Esophagus squamous epithelium (tissue), 5 donors: ENCODE measurements at regions not wholly inside any gene's neighbourhood (a gene's known extent, or its start where the extent isn't known, plus 50 kb on each side); places are given as distances from the start of the nearest gene placed in this dataset.
"Not testable (repeated sequence)": the region's sequence is repeated elsewhere in the genome, so short reads cannot be mapped to it uniquely, and the experiment has no call there.

Source experiments
- DNase-seq: peaks from one replicate; lab custom pipeline; 2025; lab: John Stamatoyannopoulos, UW
- H3K27ac ChIP-seq, 4 donors: fragments of 200-600 bp; sonication (generic); one replicate each; pipeline ENCODE4 v1.5.1; 2016 to 2019; ENCODE audit warnings: mild to moderate bottlenecking in 1 of 4
- H3K27me3 ChIP-seq, 4 donors: fragments of 200-600 bp; sonication (generic); 1 replicate in 3 of 4; 2 replicates in 1 of 4; pipeline versions ENCODE4 v1.5.1 to v1.6.0; 2017 to 2021; ENCODE audit warnings: antibody characterized with exemption in 1 of 4
- H3K36me3 ChIP-seq, 3 donors: fragments of 200-600 bp; sonication (generic); one replicate each; pipeline ENCODE4 v1.5.1; 2016 to 2019
- H3K4me1 ChIP-seq, 3 donors: fragments of 200-600 bp; sonication (generic); one replicate each; pipeline ENCODE4 v1.5.1; 2017 to 2019
- H3K4me3 ChIP-seq, 4 donors: fragments of 200-600 bp; sonication (generic); 1 replicate in 3 of 4; 2 replicates in 1 of 4; pipeline ENCODE4 v1.5.1; 2016 to 2019; ENCODE audit warnings: mild to moderate bottlenecking in 2 of 4, moderate library complexity in 1 of 4
- H3K9me3 ChIP-seq, 3 donors: fragments of 200-600 bp; sonication (generic); one replicate each; pipeline ENCODE4 v1.5.1; 2016 to 2019
- POLR2A ChIP-seq, 4 donors: fragments of 450-650 bp; IDR thresholded peaks; one replicate each; pipeline ENCODE4 v1.6.1; 2017; ENCODE audit warnings: antibody characterized with exemption in 4 of 4, mild to moderate bottlenecking in 4 of 4, moderate library complexity in 3 of 4
- WGBS, 2 donors: methylation state at CpG; one replicate each; pipeline ENCODE4 v1.1.5; 2018; 5-methylcytosine and 5-hydroxymethylcytosine counted together
- intact Hi-C: fragments of 100-400 bp; cut with DNase I; formaldehyde crosslinking; loops from one replicate; pipeline ENCODE4 v1.15.0; 2022
- TF ChIP-seq, protein P1 (sequence below), 6 experiments: fragments of 450-650 bp in 4 of 6; fragments of 200-600 bp in 2 of 6; sonication (generic) in 2 of 6; IDR thresholded peaks; one replicate each; pipeline ENCODE4 v1.5.1; 2016 to 2019; ENCODE audit warnings: antibody characterized with exemption in 6 of 6, mild to moderate bottlenecking in 4 of 6, moderate library complexity in 4 of 6
- donor health status: DM: yes; HTN: yes; CAD: no.

- H3K27ac ChIP-seq = no peak overlapping the region
- WGBS, 2 donors = 76 to 91% methylated on average over 4 of the region's 4 CpGs
- TF ChIP-seq, protein P1, sequence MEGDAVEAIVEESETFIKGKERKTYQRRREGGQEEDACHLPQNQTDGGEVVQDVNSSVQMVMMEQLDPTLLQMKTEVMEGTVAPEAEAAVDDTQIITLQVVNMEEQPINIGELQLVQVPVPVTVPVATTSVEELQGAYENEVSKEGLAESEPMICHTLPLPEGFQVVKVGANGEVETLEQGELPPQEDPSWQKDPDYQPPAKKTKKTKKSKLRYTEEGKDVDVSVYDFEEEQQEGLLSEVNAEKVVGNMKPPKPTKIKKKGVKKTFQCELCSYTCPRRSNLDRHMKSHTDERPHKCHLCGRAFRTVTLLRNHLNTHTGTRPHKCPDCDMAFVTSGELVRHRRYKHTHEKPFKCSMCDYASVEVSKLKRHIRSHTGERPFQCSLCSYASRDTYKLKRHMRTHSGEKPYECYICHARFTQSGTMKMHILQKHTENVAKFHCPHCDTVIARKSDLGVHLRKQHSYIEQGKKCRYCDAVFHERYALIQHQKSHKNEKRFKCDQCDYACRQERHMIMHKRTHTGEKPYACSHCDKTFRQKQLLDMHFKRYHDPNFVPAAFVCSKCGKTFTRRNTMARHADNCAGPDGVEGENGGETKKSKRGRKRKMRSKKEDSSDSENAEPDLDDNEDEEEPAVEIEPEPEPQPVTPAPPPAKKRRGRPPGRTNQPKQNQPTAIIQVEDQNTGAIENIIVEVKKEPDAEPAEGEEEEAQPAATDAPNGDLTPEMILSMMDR (IDR thresholded peaks at IDR 0.05) = no peak
- no peak for TF ChIP-seq POLR2A (IDR thresholded peaks at IDR 0.05)
- H3K27me3 ChIP-seq = no peaks in the 10 kb centered on the region
- H3K4me3 ChIP-seq = no peak overlapping the region
- DNase-seq = no peak
- peaks cover 0 to 5% (median 0%) of the 10 kb centered on the region in 3 donors for H3K9me3 ChIP-seq
- no peaks in the 10 kb centered on the region for H3K4me1 ChIP-seq
- H3K36me3 ChIP-seq = no peaks in the 10 kb centered on the region
- intact Hi-C loops = no loop called here
Measured at GRCh38 chr1:96886474-96886873, 164.9 kb downstream of the PTBP2 start.

DNA sequence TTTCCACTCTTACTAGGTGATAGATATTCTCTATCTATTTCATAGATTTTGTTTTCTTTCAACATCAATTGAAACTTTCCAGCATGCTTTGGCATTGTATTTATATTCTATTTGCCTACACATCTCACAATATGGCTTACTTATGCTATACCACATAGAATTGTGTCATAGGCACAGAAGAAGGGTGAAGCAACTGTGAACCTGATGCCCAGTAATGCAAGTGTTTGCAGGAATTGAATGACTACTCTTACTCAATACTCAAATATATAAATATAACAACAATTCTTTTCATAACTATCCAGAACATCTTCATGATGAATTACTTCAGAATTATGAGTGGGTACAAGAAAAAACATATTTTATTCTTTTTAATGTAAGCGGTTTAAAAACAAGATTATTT lies 165.9 kb downstream of the PTBP2 start:
- TF ChIP-seq POLR2A (IDR thresholded peaks at IDR 0.05) = no peak
- TF ChIP-seq, protein P1 (IDR thresholded peaks at IDR 0.05) = no peak
- H3K4me3 ChIP-seq = no peak overlapping the region
- intact Hi-C loops = no loop called here
- H3K27ac ChIP-seq = no peak overlapping the region
- peaks cover 0 to 5% (median 0%) of the 10 kb centered on the region in 3 donors for H3K9me3 ChIP-seq
- no peaks in the 10 kb centered on the region for H3K4me1 ChIP-seq
- no peaks in the 10 kb centered on the region for H3K27me3 ChIP-seq
- no peaks in the 10 kb centered on the region for H3K36me3 ChIP-seq
- no peak for DNase-seq
- 82 to 83% methylated on average over 1 of the region's 1 CpG for WGBS, 2 donors

- peaks cover 0 to 13% (median 9%) of the 10 kb centered on the region in 3 donors for H3K9me3 ChIP-seq
- DNase-seq = no peak
- H3K27me3 ChIP-seq = no peaks in the 10 kb centered on the region
- no peak for TF ChIP-seq POLR2A (IDR thresholded peaks at IDR 0.05)
- TF ChIP-seq, protein P1 (IDR thresholded peaks at IDR 0.05) = no peak
- WGBS, 2 donors = 88% methylated on average over 10 of the region's 10 CpGs
- intact Hi-C loops = no loop called here
- H3K27ac ChIP-seq = no peak overlapping the region
- H3K36me3 ChIP-seq = no peaks in the 10 kb centered on the region
- no peaks in the 10 kb centered on the region for H3K4me1 ChIP-seq
- no peak overlapping the region for H3K4me3 ChIP-seq
Measured at GRCh38 chr1:96901783-96902363, 180.3 kb downstream of the PTBP2 start.

GRCh38 chr1:96912248-96912647 lies 190.7 kb downstream of the PTBP2 start:
- no peaks in the 10 kb centered on the region for H3K9me3 ChIP-seq
- H3K4me3 ChIP-seq = no peak overlapping the region
- intact Hi-C loops = no loop called here
- no peak overlapping the region for H3K27ac ChIP-seq
- DNase-seq = no peak
- no peaks in the 10 kb centered on the region for H3K27me3 ChIP-seq
- no peaks in the 10 kb centered on the region for H3K36me3 ChIP-seq
- no peaks in the 10 kb centered on the region for H3K4me1 ChIP-seq
- whole genome bisulfite sequencing, 2 donors = 89 to 91% methylated on average over 5 of the region's 5 CpGs
- TF ChIP-seq POLR2A (IDR thresholded peaks at IDR 0.05) = no peak
- TF ChIP-seq, protein P1 (IDR thresholded peaks at IDR 0.05) = no peak

DNA sequence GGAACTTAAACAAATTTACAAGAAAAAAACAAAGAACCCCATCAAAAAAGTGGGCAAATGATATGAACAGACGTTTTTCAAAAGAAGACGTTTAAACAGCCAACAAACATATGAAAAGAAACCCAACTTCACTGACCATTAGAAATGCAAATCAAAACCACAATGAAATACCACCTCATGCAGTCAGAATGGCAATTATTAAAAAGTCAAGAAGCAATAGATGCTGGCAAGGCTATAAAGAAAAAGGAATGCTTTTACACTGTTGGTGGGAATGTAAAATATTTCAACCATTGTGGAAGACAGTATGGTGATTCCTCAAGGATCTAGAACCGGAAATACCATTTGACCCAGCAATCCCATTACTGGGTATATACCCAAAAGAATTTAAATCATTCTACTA lies 194.1 kb downstream of the PTBP2 start:
- WGBS, 2 donors = 58 to 60% methylated on average over 3 of the region's 3 CpGs
- DNase-seq, H3K4me3 ChIP-seq, H3K27me3 ChIP-seq, H3K27ac ChIP-seq, H3K36me3 ChIP-seq, intact Hi-C loops, H3K9me3 ChIP-seq, H3K4me1 ChIP-seq: not testable (repeated sequence)

- no peak for DNase-seq
- H3K4me3 ChIP-seq = no peak overlapping the region
- no peak overlapping the region for H3K27ac ChIP-seq
- no peaks in the 10 kb centered on the region for H3K9me3 ChIP-seq
- WGBS, 2 donors = 50 to 59% methylated on average over 1 of the region's 1 CpG
- H3K4me1 ChIP-seq = no peaks in the 10 kb centered on the region
- no peaks in the 10 kb centered on the region for H3K36me3 ChIP-seq
- H3K27me3 ChIP-seq = no peaks in the 10 kb centered on the region
- intact Hi-C loops = no loop called here
- TF ChIP-seq POLR2A (IDR thresholded peaks at IDR 0.05) = no peak
- TF ChIP-seq, protein P1 (IDR thresholded peaks at IDR 0.05) = no peak
Measured at GRCh38 chr1:96918406-96918805, 196.8 kb downstream of the PTBP2 start.
